Astrocyte of the cerebellum (primary cell): ENCODE measurements at regions not wholly inside any gene's neighbourhood (a gene's known extent, or its start where the extent isn't known, plus 50 kb on each side); places are given as distances from the start of the nearest gene placed in this dataset.

ENCODE experiments used
- DNase-seq: peaks from one replicate; pipeline ENCODE4 v3.0.0-alpha.2; 2011; ENCODE audit warnings: low read depth
- H3K4me3 ChIP-seq: 2 replicates; pipeline ENCODE4 v1.5.1; 2011; ENCODE audit warnings: mild to moderate bottlenecking, low read depth, low read length, moderate library complexity
- CTCF ChIP-seq: IDR thresholded peaks from 2 replicates; pipeline ENCODE4 v1.5.1; 2012; ENCODE audit warnings: low read length, low read depth, moderate library complexity, mild to moderate bottlenecking; ENCODE audit errors: missing control alignments
- in situ Hi-C: cut with HindIII; loops from 2 replicates; pipeline ENCODE4 v1.10.0; 2017; ENCODE audit warnings: low sequenced_read_pairs

GRCh38 chr3:117798221-117798620, 1088.6 kb downstream of the TUSC7 start:
- no peak overlapping the region for H3K4me3 ChIP-seq
- no peak for DNase-seq
- in situ Hi-C loops: no loop called here
- TF ChIP-seq CTCF: no peak

- no peak for TF ChIP-seq CTCF
- H3K4me3 ChIP-seq: no peak overlapping the region
- DNase-seq: no peak
- in situ Hi-C loops: no loop called here
Observed at GRCh38 chr3:117798687-117799386, 1089.3 kb downstream of the TUSC7 start.

GRCh38 chr3:117799387-117799735, 1089.8 kb downstream of the TUSC7 start:
- H3K4me3 ChIP-seq: no peak overlapping the region
- no peak for TF ChIP-seq CTCF

GRCh38 chr3:117801912-117802239, 1092.3 kb downstream of the TUSC7 start:
- in situ Hi-C loops: no loop called here
- no peak overlapping the region for H3K4me3 ChIP-seq
- no peak for DNase-seq
- no peak for TF ChIP-seq CTCF

More at GRCh38 chr3:117799387-117799735, 1089.8 kb downstream of the TUSC7 start:
- DNase-seq: no peak
- in situ Hi-C loops: no loop called here

- TF ChIP-seq CTCF: no peak
Observed at GRCh38 chr3:117809186-117810081, 1099.9 kb downstream of the TUSC7 start.

GRCh38 chr3:117811786-117812185, 1102.2 kb downstream of the TUSC7 start:
- in situ Hi-C loops: no loop called here
- DNase-seq: no peak
- H3K4me3 ChIP-seq: no peak overlapping the region
- no peak for TF ChIP-seq CTCF

More at GRCh38 chr3:117809186-117810081, 1099.9 kb downstream of the TUSC7 start:
- H3K4me3 ChIP-seq: no peak overlapping the region
- in situ Hi-C loops: no loop called here
- DNase-seq: no peak
